NCI-H345 (cell line): ENCODE measurements at regions not wholly inside any gene's neighbourhood (a gene's known extent, or its start where the extent isn't known, plus 50 kb on each side); places are given as distances from the start of the nearest gene placed in this dataset.
"Not testable (repeated sequence)": the region's sequence is repeated elsewhere in the genome, so short reads cannot be mapped to it uniquely, and the experiment has no call there.

Experiments
- DNase-seq: peaks from one replicate; lab custom pipeline; 2025; lab: John Stamatoyannopoulos, UW

DNA sequence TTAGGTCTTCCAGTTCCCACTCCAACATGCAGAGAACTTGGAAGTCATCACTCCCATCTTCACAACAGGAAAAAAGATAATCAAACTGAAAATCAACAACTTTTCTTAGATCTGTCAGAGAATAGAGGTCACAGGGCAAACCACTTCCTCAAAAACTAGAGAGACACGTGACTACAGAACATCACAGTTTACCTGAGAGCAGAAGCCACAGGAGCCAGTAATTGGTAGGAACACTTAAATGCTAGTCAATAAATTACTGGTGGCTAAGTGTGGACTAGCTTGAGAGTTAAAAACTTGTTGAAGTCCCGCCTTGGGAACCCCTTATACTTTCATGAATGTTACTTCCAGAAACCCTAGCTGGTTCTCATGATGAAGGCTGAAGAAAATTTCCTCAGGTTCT, 81.1 kb downstream of the THSD1 start:
- not testable (repeated sequence) for DNase-seq

DNA sequence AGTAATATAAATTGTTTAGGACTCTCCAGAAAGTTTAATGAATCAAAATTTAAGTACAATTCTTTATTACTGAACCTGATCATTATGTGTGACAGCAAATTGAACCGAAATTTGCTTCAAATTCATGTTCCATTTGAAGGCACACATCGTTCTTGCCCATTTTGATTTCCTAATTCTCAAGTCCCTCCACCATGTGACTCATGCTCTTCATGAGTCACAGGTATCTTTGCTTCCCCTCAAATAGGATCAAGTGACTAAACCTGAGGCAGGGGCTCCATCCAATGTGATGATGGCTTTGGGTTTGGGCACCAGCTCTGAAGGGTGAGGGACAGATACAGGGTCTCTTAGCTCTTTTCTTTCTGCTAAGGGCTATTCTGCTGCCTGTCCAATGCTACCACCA, 86.1 kb downstream of the THSD1 start:
- no peak for DNase-seq

DNA sequence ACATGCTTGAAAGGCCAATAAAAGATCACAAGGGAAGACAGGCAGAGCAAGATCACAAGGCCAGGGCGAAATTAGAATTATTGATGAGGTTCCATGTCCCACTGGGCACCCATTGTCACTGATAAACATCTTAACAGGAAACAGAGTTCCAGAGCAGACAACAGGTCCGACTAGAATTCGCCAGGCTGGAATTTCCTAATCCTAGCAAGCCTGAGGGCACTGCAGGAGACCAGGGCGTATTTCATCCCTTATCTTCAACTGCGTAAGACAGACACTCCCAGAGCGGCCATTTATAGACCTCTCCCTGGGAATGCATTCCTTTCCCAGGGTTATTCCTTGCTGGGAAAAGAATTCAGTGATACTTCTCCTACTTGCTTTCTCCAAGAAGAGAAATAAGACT, 96.1 kb downstream of the THSD1 start:
- DNase-seq, result not testable (repeated sequence)

GRCh38 chr13:52306336-52306735, 99.6 kb downstream of the THSD1 start:
- DNase-seq, result not testable (repeated sequence)

- DNase-seq, result not testable (repeated sequence)
These were observed 102.9 kb downstream of the THSD1 start for GRCh38 chr13:52303098-52303497.

DNA sequence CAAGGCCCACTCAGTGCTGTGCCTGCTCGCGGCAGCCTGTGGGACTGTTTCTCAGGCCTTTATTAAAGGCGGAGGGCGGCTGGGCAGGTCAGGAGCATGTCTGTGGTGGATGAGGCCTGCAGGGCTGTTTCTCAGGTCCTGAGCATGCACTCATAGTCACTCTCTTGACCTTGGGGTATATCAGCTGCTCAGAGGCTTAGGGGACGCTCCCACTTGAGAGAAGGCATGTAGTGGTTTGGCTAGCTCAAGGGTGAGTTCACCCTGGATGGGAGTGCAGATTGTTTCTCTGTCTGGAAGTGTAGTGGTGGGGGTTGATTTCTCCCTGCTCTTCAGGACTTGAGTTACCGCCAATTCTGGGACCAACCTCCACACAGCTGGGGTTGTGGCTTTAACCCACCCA, 103.3 kb downstream of the THSD1 start:
- DNase-seq, result not testable (repeated sequence)

DNA sequence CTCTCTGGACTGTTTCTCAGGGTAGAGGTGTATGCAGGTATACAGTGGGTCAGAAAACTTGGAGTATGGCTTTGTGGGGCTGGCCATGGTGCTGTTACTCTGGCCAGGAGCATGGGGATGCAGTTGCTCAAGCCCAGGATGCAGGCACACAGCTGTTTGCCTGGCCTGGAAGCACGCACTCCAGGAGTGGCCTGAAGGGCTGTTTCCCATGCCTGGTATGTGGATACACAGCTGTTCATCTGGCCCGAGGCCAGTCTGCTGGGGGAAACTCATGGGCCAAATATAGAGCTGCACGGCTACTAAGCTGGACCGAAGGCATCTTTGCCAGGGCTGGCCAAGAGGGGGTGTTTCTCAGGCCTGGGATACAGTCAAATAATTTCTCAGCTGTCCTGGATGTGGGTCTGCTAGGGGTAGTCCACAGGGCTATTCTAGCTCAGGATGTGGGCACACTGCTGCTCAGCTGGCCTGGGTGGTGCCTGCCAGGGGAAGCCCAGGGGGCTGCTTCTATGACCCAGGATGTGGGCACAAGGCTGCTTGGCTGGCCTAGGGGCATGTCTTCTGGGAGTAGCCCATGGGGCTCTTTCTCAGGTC, 104.1 kb downstream of the THSD1 start:
- DNase-seq, result not testable (repeated sequence)

- DNase-seq, result not testable (repeated sequence)
These were observed 107.8 kb downstream of the THSD1 start for GRCh38 chr13:52298079-52298661.

GRCh38 chr13:52288891-52289290, 117.1 kb downstream of the THSD1 start:
- not testable (repeated sequence) for DNase-seq

- DNase-seq, result not testable (repeated sequence)
These were observed 122.0 kb upstream of the NEK3 start for GRCh38 chr13:52281387-52281786.

GRCh38 chr13:52279408-52279807, 120.0 kb upstream of the NEK3 start:
- DNase-seq, result not testable (repeated sequence)

- DNase-seq, result not testable (repeated sequence)
These were observed 94.9 kb upstream of the NEK3 start for GRCh38 chr13:52254299-52254698.

DNA sequence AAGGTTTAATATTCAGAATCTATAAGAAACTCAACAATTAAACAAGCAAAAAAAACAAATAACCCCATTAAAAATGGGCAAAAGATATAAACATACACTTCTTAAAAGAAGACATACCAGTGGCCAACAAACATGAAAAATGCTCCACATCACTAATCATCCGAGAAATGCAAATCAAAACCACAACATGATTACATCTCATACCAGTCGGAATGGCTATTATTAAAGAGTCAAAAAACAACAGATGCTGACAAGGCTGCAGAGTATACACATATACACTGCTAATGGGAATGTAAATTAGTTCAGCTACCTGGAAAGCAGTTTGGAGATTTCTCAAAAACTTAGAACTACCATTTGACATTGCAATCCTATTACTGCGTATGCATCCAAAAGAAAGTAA, 81.4 kb upstream of the NEK3 start:
- not testable (repeated sequence) for DNase-seq

DNA sequence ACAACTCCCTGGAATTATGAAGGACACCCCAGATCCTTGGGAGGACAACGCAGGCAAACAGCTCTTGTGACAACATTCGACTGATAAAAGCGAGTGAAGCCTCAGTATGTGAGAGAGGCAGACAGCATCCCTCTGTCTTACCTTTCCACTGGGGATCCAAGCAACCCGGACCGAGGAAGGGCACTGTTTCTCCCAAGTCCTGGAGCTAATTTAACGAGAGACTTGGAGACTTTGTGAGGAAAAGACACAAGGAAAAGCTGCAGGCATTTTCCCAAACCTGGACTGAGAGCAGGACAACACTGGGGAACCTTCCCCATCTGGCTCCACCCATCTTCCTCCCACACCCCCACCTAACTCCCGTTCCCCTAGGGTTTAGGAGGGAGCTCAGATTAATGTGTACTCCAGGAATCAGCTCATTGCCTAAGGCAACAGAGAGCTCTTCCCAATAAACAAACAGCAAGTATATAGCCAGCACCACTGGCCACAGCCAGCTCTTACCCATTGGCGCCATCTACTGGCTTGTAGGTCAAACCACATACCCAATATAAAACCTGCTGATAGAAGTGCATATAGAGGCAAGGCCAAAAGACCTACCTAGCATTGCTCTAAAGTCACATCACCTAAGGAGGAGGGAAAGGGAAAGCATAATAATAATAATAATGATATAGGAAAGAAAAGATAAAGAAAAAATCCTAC, 76.7 kb upstream of the NEK3 start:
- DNase-seq, result peak; percentile 45

- not testable (repeated sequence) for DNase-seq
These were observed 75.5 kb upstream of the NEK3 start for GRCh38 chr13:52234928-52235327.

DNA sequence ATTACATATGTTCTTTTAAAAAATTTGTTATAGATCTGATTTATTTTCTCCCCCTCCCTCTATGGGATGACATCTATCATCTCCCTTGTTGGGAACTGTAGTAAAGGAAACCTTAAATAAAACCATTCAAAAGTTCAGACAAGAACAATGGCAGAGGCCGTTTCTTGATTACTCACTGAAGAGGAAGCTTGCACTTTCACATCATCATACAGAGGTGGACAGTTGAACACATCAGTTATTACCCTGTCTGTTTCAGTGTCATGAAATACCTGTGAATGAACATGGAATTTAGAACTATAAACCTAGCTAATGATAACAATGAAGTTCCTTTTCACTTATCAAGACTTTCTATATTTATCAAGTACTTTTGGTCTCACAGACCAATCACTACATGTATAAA, 63.7 kb upstream of the NEK3 start:
- not testable (repeated sequence) for DNase-seq

GRCh38 chr13:52213920-52214319, 54.5 kb upstream of the NEK3 start:
- not testable (repeated sequence) for DNase-seq

DNA sequence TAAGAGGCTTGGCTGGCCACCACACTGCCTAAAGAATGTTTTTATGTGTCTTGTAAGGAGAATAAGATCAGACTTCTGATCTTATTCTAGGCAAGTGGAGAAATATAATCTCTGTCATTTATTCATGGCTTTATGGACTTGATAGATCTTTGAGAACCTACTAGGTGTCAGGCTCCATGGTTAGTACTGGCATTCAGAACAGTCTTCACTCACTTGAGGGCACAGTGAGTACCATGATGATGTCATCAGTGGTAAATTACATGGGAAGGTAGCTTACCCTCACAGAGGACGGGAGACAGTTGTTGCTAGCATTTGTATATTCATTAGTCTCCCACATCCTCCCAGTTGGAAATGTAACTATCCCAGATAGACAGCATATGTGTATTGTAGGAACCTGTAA, 53.5 kb upstream of the NEK3 start:
- DNase-seq, result not testable (repeated sequence)

GRCh38 chr13:52211416-52211776, 52.0 kb upstream of the NEK3 start:
- DNase-seq, result not testable (repeated sequence)

DNA sequence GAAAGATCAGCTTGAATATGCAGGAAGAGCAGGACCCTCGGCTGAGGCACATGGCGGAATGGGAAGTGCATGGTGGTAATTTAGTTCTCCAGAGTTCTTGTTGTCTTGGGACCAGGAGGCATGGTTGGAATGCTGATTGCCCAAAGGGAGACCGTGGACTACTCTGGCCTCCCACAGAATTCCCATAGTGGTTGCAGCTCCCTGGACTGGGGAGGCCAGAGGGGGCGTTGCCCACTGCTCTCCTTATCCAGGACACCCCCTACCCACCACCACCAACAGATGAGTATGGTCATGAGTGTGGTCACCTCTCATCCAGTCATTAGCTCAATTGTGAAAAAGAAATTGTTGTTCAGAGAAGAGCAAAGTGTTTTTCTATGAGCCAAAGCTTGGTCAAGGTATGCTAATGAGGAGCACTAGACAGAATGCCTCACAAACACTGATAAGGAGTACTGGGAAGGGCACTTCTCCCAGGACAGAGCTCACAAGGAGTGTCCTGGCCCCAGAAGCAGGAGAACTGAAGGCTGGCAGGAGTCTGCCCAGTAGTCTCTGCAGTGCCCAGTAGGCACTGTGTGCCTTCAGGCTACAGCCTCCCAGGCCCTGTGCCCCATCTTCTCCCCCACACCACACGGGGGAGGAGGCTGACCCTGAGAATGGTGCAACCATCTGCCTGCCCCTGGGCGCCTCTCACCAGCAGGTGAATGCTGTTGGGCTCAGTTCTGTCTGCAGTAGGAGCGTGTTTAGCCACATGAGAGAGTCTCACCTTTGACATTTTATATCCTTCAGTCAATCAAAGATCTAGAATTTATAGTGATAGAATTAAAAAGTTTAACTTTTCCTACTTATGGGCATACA, 51.4 kb upstream of the NEK3 start:
- not testable (repeated sequence) for DNase-seq
